ENCODE measurements at regions not wholly inside any gene's neighbourhood (a gene's known extent, or its start where the extent isn't known, plus 50 kb on each side); places are given as distances from the start of the nearest gene placed in this dataset.

DNA sequence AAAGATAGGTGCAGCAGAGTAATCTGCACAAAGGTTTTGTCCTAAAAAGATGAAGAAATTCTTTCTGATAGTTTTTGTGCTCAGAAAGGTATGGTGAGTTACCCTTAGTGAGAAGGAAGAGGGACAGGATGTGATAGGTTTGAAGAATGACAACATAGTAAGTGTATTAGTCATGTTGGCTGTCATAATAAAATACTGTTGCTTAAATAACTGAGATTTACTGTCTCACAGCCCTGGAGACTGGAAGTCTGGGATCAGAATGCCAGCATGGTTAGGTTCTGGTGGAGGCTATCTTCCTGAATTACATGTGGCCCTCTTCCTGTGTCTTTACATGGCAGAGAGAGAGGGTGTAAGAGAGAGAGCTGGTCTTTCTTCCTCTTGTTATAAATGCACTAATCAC is 965.2 kb downstream of the TTLL7 start:
- no peaks in the 10 kb centered on the region for H3K27me3 ChIP-seq (ENCODE audit: control insufficient read depth, insufficient read depth, low read length)
- H3K4me3 ChIP-seq (ENCODE audit: low read length) = no peak overlapping the region
- no peak overlapping the region for H3K27ac ChIP-seq (ENCODE audit: low read length)
- H3K9me3 ChIP-seq (replicated peaks; ENCODE audit: control insufficient read depth, low read depth, low read length) = peaks cover 2% of the 10 kb centered on the region
- no peaks in the 10 kb centered on the region for H3K36me3 ChIP-seq (ENCODE audit: control insufficient read depth, insufficient read depth, low read length)
- no peaks in the 10 kb centered on the region for H3K4me1 ChIP-seq (ENCODE audit: control insufficient read depth, insufficient read depth, low read length)
- DNase-seq = no peak

DNA sequence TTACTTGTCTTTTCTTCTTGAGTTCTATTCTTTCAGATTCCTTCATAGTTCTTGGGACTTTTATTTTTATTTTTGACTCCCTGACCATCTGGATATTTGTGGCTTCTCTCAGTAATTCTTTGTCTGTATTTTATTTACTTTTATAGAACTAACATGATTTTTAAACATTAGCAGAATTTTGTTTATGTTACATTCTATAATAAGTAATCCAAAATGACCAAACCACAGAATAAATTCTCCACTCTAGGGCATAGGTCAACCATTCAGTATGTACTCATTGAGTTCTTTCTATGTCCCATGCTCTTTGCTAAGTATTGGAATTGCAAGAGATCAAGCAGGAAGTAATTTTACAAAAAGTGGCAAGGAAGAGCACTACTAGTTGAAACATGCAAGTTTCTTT is 969.0 kb downstream of the TTLL7 start:
- Histone ChIP-seq H3K27me3 (ENCODE audit: control insufficient read depth, insufficient read depth, low read length) (no peaks in the 10 kb centered on the region), H3K4me3 (ENCODE audit: low read length) (no peak overlapping the region), H3K36me3 (ENCODE audit: control insufficient read depth, insufficient read depth, low read length) (no peaks in the 10 kb centered on the region), H3K9me3 (replicated peaks; ENCODE audit: control insufficient read depth, low read depth, low read length) (no peaks in the 10 kb centered on the region), H3K27ac (ENCODE audit: low read length) (no peak overlapping the region), H3K4me1 (ENCODE audit: control insufficient read depth, insufficient read depth, low read length) (no peaks in the 10 kb centered on the region)
- peak; percentile 26 for DNase-seq

- Histone ChIP-seq H3K36me3 (ENCODE audit: control insufficient read depth, insufficient read depth, low read length) (no peaks in the 10 kb centered on the region), H3K4me3 (ENCODE audit: low read length) (no peak overlapping the region), H3K4me1 (ENCODE audit: control insufficient read depth, insufficient read depth, low read length) (peaks cover 2% of the 10 kb centered on the region), H3K27me3 (ENCODE audit: control insufficient read depth, insufficient read depth, low read length) (no peaks in the 10 kb centered on the region), H3K9me3 (replicated peaks; ENCODE audit: control insufficient read depth, low read depth, low read length) (no peaks in the 10 kb centered on the region), H3K27ac (ENCODE audit: low read length) (no peak overlapping the region)
- no CpG with 5 or more reads among the region's 3 CpGs for WGBS (ENCODE audit: insufficient coverage)
- no peak for DNase-seq
These were observed 969.9 kb downstream of the TTLL7 start for GRCh38 chr1:83029050-83029449.

GRCh38 chr1:83028467-83028866 is 970.5 kb downstream of the TTLL7 start:
- Histone ChIP-seq H3K27ac (ENCODE audit: low read length) (no peak overlapping the region), H3K9me3 (replicated peaks; ENCODE audit: control insufficient read depth, low read depth, low read length) (no peaks in the 10 kb centered on the region), H3K27me3 (ENCODE audit: control insufficient read depth, insufficient read depth, low read length) (no peaks in the 10 kb centered on the region), H3K4me3 (ENCODE audit: low read length) (no peak overlapping the region), H3K4me1 (ENCODE audit: control insufficient read depth, insufficient read depth, low read length) (peaks cover 2% of the 10 kb centered on the region), H3K36me3 (ENCODE audit: control insufficient read depth, insufficient read depth, low read length) (no peaks in the 10 kb centered on the region)
- no peak for DNase-seq

DNA sequence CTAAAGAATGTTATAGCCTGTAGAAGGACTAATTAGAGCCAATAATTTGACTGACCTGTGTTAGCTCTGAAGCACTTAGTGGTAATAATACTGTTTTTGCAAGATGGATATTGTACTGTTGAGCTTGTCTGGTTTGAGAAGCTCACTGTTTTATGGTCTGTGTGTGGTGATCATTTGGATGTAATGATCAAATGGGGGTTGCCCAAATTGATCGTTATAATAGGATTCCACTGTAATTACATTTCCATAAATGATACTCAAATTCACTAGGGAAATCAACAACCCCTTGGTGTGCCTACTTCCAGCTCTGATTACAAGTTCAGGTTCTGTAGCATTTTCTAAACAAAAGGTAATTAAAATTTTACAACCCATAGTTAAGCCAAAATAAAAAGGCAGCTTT is 971.4 kb downstream of the TTLL7 start:
- no CpG with 5 or more reads among the region's 1 CpG for WGBS (ENCODE audit: insufficient coverage)
- Histone ChIP-seq H3K27ac (ENCODE audit: low read length) (no peak overlapping the region), H3K36me3 (ENCODE audit: control insufficient read depth, insufficient read depth, low read length) (no peaks in the 10 kb centered on the region), H3K27me3 (ENCODE audit: control insufficient read depth, insufficient read depth, low read length) (no peaks in the 10 kb centered on the region), H3K9me3 (replicated peaks; ENCODE audit: control insufficient read depth, low read depth, low read length) (no peaks in the 10 kb centered on the region), H3K4me3 (ENCODE audit: low read length) (no peak overlapping the region), H3K4me1 (ENCODE audit: control insufficient read depth, insufficient read depth, low read length) (peaks cover 2% of the 10 kb centered on the region)
- no peak for DNase-seq

- H3K4me3 ChIP-seq (ENCODE audit: low read length) = no peak overlapping the region
- no peaks in the 10 kb centered on the region for H3K9me3 ChIP-seq (replicated peaks; ENCODE audit: control insufficient read depth, low read depth, low read length)
- DNase-seq = no peak
- no peaks in the 10 kb centered on the region for H3K36me3 ChIP-seq (ENCODE audit: control insufficient read depth, insufficient read depth, low read length)
- H3K27me3 ChIP-seq (ENCODE audit: control insufficient read depth, insufficient read depth, low read length) = no peaks in the 10 kb centered on the region
- peaks cover 2% of the 10 kb centered on the region for H3K4me1 ChIP-seq (ENCODE audit: control insufficient read depth, insufficient read depth, low read length)
- WGBS (ENCODE audit: insufficient coverage) = no CpG with 5 or more reads among the region's 2 CpGs
- H3K27ac ChIP-seq (ENCODE audit: low read length) = no peak overlapping the region
These were observed 972.2 kb downstream of the TTLL7 start for GRCh38 chr1:83026745-83027144.

- no peak overlapping the region for H3K4me3 ChIP-seq (ENCODE audit: low read length)
- peaks cover 7% of the 10 kb centered on the region for H3K9me3 ChIP-seq (replicated peaks; ENCODE audit: control insufficient read depth, low read depth, low read length)
- peak; percentile 20 for DNase-seq
- H3K4me1 ChIP-seq (ENCODE audit: control insufficient read depth, insufficient read depth, low read length) = peaks cover 2% of the 10 kb centered on the region
- no peaks in the 10 kb centered on the region for H3K27me3 ChIP-seq (ENCODE audit: control insufficient read depth, insufficient read depth, low read length)
- H3K27ac ChIP-seq (ENCODE audit: low read length) = no peak overlapping the region
- 100% methylated on average over 1 of the region's 2 CpGs for WGBS (ENCODE audit: insufficient coverage)
- no peaks in the 10 kb centered on the region for H3K36me3 ChIP-seq (ENCODE audit: control insufficient read depth, insufficient read depth, low read length)
These were observed 974.6 kb downstream of the TTLL7 start for GRCh38 chr1:83024251-83024767.

GRCh38 chr1:83023212-83023611 is 975.7 kb downstream of the TTLL7 start:
- no peak overlapping the region for H3K27ac ChIP-seq (ENCODE audit: low read length)

DNA sequence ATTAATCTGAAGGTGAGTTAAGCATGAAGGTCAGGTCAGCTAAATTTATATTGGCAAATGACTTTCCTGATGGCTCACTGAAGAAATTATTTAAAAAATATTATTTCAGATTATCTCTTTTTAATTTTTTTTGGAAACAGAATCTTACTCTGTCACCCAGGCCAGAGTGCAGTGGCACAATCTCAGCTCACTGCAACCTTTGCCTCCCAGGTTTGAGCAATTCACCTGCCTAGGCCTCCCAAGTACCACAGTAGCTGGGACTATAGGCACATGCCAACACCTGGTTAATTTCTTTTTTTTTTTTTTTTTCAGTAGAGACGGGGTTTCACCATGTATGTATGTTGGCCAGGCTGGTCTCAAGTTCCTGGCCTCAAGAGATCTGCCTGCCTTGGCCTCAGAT is 976.7 kb downstream of the TTLL7 start:
- no CpG with 5 or more reads among the region's 1 CpG for WGBS (ENCODE audit: insufficient coverage)
- no peak for DNase-seq
- no peak overlapping the region for H3K27ac ChIP-seq (ENCODE audit: low read length)
- peaks cover 7% of the 10 kb centered on the region for H3K9me3 ChIP-seq (replicated peaks; ENCODE audit: control insufficient read depth, low read depth, low read length)
- H3K27me3 ChIP-seq (ENCODE audit: control insufficient read depth, insufficient read depth, low read length) = no peaks in the 10 kb centered on the region
- peaks cover 2% of the 10 kb centered on the region for H3K4me1 ChIP-seq (ENCODE audit: control insufficient read depth, insufficient read depth, low read length)
- H3K36me3 ChIP-seq (ENCODE audit: control insufficient read depth, insufficient read depth, low read length) = no peaks in the 10 kb centered on the region
- no peak overlapping the region for H3K4me3 ChIP-seq (ENCODE audit: low read length)

More at GRCh38 chr1:83023212-83023611, 975.7 kb downstream of the TTLL7 start:
- Histone ChIP-seq H3K36me3 (ENCODE audit: control insufficient read depth, insufficient read depth, low read length) (no peaks in the 10 kb centered on the region), H3K4me1 (ENCODE audit: control insufficient read depth, insufficient read depth, low read length) (peaks cover 2% of the 10 kb centered on the region), H3K4me3 (ENCODE audit: low read length) (no peak overlapping the region), H3K27me3 (ENCODE audit: control insufficient read depth, insufficient read depth, low read length) (no peaks in the 10 kb centered on the region), H3K9me3 (replicated peaks; ENCODE audit: control insufficient read depth, low read depth, low read length) (peaks cover 7% of the 10 kb centered on the region)
- 71% methylated on average over 1 of the region's 2 CpGs for WGBS (ENCODE audit: insufficient coverage)
- no peak for DNase-seq

DNA sequence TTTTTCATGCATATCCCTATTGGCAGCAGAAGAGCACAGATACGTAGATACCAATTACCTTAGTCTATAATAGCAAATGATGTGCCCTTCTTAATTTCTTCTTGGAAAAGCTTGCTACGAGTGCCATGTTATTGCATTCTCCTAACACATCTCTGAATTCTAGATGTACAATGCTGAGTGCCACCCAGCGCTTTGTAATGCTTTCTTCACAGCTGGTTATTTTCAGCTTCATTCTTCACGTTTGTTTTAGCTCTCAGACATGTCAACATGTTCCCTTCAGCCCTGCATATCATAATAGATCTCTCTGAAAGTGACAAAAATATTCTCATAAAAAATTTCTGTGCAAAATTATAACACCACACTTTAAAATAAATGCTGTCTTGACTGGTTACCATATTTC is 981.2 kb downstream of the TTLL7 start:
- no peaks in the 10 kb centered on the region for H3K4me1 ChIP-seq (ENCODE audit: control insufficient read depth, insufficient read depth, low read length)
- no peaks in the 10 kb centered on the region for H3K27me3 ChIP-seq (ENCODE audit: control insufficient read depth, insufficient read depth, low read length)
- no peak for DNase-seq
- WGBS (ENCODE audit: insufficient coverage) = 84% methylated on average over 3 of the region's 4 CpGs
- peaks cover 7% of the 10 kb centered on the region for H3K9me3 ChIP-seq (replicated peaks; ENCODE audit: control insufficient read depth, low read depth, low read length)
- no peak overlapping the region for H3K27ac ChIP-seq (ENCODE audit: low read length)
- no peaks in the 10 kb centered on the region for H3K36me3 ChIP-seq (ENCODE audit: control insufficient read depth, insufficient read depth, low read length)
- H3K4me3 ChIP-seq (ENCODE audit: low read length) = no peak overlapping the region

DNA sequence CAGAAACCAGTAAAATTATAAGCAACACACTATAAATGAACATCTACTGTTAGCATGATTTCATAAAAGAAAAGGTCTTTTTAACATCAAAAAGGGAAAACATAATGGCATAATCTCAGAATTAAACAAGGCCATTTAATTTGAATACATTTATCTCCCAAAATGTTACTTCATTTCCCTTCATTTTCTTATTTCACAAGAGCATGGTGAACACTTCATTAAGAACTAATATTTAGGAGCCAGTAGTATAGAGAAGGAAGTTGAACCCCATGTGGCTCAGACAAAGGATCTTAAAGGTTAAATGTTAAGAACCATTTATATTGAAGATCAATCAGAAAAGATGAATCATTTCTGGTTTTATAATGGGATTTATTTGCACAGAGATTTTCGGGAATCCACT is 981.7 kb downstream of the TTLL7 start:
- DNase-seq = no peak
- no CpG with 5 or more reads among the region's 1 CpG for WGBS (ENCODE audit: insufficient coverage)
- no peak overlapping the region for H3K27ac ChIP-seq (ENCODE audit: low read length)
- H3K4me3 ChIP-seq (ENCODE audit: low read length) = no peak overlapping the region
- H3K4me1 ChIP-seq (ENCODE audit: control insufficient read depth, insufficient read depth, low read length) = no peaks in the 10 kb centered on the region
- peaks cover 7% of the 10 kb centered on the region for H3K9me3 ChIP-seq (replicated peaks; ENCODE audit: control insufficient read depth, low read depth, low read length)
- H3K27me3 ChIP-seq (ENCODE audit: control insufficient read depth, insufficient read depth, low read length) = no peaks in the 10 kb centered on the region
- no peaks in the 10 kb centered on the region for H3K36me3 ChIP-seq (ENCODE audit: control insufficient read depth, insufficient read depth, low read length)

Measured in muscle of leg (tissue), 3 donors.